GM12878 (cell line): ENCODE measurements at regions not wholly inside any gene's neighbourhood (a gene's known extent, or its start where the extent isn't known, plus 50 kb on each side); places are given as distances from the start of the nearest gene placed in this dataset.

Experiments
- ATAC-seq: fragments of 200-7000 bp; cut with Tn5 transposase; 3 replicates; pipeline ENCODE4 v1.9.1; 2020; ENCODE audit warnings: mild to moderate bottlenecking, moderate library complexity
- BruUV-seq: library from RNA; stranded (reverse); fragments of 400-500 nt; replicated peaks from 2 replicates; lab custom pipeline; 2021; lab: Mats Ljungman, UMichigan
- CTCF ChIA-PET: fragments of 300-600 bp; sonication (Branson Sonifier 250); formaldehyde crosslinking; extraction: SDS; loops from one replicate; lab custom pipeline; 2021; ENCODE audit warnings: inconsistent platforms; lab: Yijun Ruan, JAX
- POLR2A ChIA-PET: fragments of 350-600 bp; formaldehyde crosslinking; extraction: SDS; loops from one replicate; lab custom pipeline; 2021; ENCODE audit warnings: inconsistent platforms; lab: Charles Lee
- RAD21 ChIA-PET: fragments of 300-600 bp; sonication (Branson Sonifier 250); formaldehyde crosslinking; loops from one replicate; lab custom pipeline; 2023; ENCODE audit warnings: antibody characterized with exemption; ENCODE audit not compliant: unreplicated experiment; lab: Charles Lee
- SMC1A ChIA-PET: fragments of 300-600 bp; sonication (Branson Sonifier 250); formaldehyde crosslinking; loops from one replicate; lab custom pipeline; 2023; ENCODE audit not compliant: unreplicated experiment, uncharacterized antibody; lab: Charles Lee
- DNase-seq: peaks from one replicate; pipeline ENCODE4 v3.0.0-alpha.2; 2011; ENCODE audit warnings: low read depth, low spot score
- FAIRE-seq: peaks from 3 replicates; lab custom pipeline; 2011; peaks lifted over from hg19 to GRCh38; lab: Jason Lieb, UNC
- H2AFZ ChIP-seq: 2 replicates; pipeline ENCODE4 v1.6.0; 2011; ENCODE audit warnings: low read depth, low read length, control low read depth; ENCODE audit not compliant: control insufficient read depth
- H3K27ac ChIP-seq: 2 replicates; pipeline ENCODE4 v1.5.1; 2011; ENCODE audit warnings: control low read depth; ENCODE audit not compliant: control insufficient read depth, insufficient read depth
- H3K27me3 ChIP-seq, 2 experiments: replicated peaks in 1 of 2; 2 replicates each; pipeline versions ENCODE4 v1.6.0 to v1.6.1; 2011; ENCODE audit warnings: low read length in 1 of 2; ENCODE audit not compliant: control insufficient read depth in 2 of 2, insufficient read depth in 2 of 2
- H3K36me3 ChIP-seq, 2 experiments: 2 replicates each; pipeline ENCODE4 v1.5.1; 2011; ENCODE audit warnings: low read length in 1 of 2; ENCODE audit not compliant: control insufficient read depth in 2 of 2, insufficient read depth in 2 of 2
- H3K4me1 ChIP-seq: 2 replicates; pipeline ENCODE4 v1.6.1; 2011; ENCODE audit warnings: mild to moderate bottlenecking, low read length, moderate library complexity, mixed read lengths; ENCODE audit not compliant: control insufficient read depth, insufficient read depth
- H3K4me2 ChIP-seq: 2 replicates; pipeline ENCODE4 v1.6.0; 2011; ENCODE audit warnings: control low read depth; ENCODE audit not compliant: control insufficient read depth, insufficient read depth
- H3K4me3 ChIP-seq: fragments of 200-600 bp; sonication (generic); 2 replicates; pipeline ENCODE4 v1.5.1; 2016
- H3K79me2 ChIP-seq: 2 replicates; pipeline ENCODE4 v1.6.0; 2011; ENCODE audit warnings: low read length; ENCODE audit not compliant: control insufficient read depth, insufficient read depth
- H3K9ac ChIP-seq: 2 replicates; pipeline ENCODE4 v1.8.0; 2011; ENCODE audit warnings: low read length, control low read depth, mixed read lengths; ENCODE audit not compliant: control insufficient read depth, insufficient read depth
- H3K9me3 ChIP-seq: replicated peaks from 3 replicates; pipeline ENCODE4 v1.5.1; 2011; ENCODE audit warnings: mild to moderate bottlenecking, low read length; ENCODE audit not compliant: control insufficient read depth, insufficient read depth
- H4K20me1 ChIP-seq: 2 replicates; pipeline ENCODE4 v1.6.0; 2011; ENCODE audit not compliant: control insufficient read depth, insufficient read depth
- BMI1 ChIP-seq: fragments of 450-650 bp; IDR thresholded peaks from 2 replicates; pipeline ENCODE4 v1.6.1; 2016; ENCODE audit warnings: mild to moderate bottlenecking, moderate library complexity, borderline replicate concordance
- EED ChIP-seq: sonication (generic); IDR thresholded peaks from 2 replicates; pipeline ENCODE4 v1.6.1; 2016; ENCODE audit warnings: antibody characterized with exemption, low read depth
- KAT2A ChIP-seq: conservative IDR thresholded peaks from 2 replicates; pipeline ENCODE4 v1.6.1; 2011; ENCODE audit warnings: low read depth, low read length; ENCODE audit not compliant: control insufficient read depth
- MXI1 ChIP-seq: fragments of 150-350 bp; IDR thresholded peaks from 2 replicates; pipeline ENCODE4 v1.6.1; 2011; ENCODE audit warnings: low read depth, mild to moderate bottlenecking, inconsistent platforms, low read length, improper control_type of control experiment
- NFXL1 ChIP-seq: fragments of 450-650 bp; IDR thresholded peaks from 2 replicates; pipeline ENCODE4 v1.6.1; 2017; ENCODE audit warnings: antibody characterized with exemption, mild to moderate bottlenecking, borderline replicate concordance
- NFYA ChIP-seq: IDR thresholded peaks from 2 replicates; pipeline ENCODE4 v1.6.1; 2011; ENCODE audit warnings: low read depth, mild to moderate bottlenecking, low read length, improper control_type of control experiment, borderline replicate concordance
- RFX5 ChIP-seq: IDR thresholded peaks from 2 replicates; pipeline ENCODE4 v1.6.1; 2011; ENCODE audit warnings: low read depth, low read length, improper control_type of control experiment
- WGBS: methylation state at CpG from one replicate; pipeline ENCODE4 v1.1.6; 2016; ENCODE audit warnings: low lambda C conversion rate; ENCODE audit not compliant: insufficient replicate concordance, insufficient coverage; ENCODE audit errors: missing lambda C conversion rate; 5-methylcytosine and 5-hydroxymethylcytosine counted together
- in situ Hi-C: fragments of 300-500 bp; cut with MboI; formaldehyde crosslinking; loops from 9 replicates; pipeline ENCODE4 v1.14.3; 2018; ENCODE audit warnings: mixed read lengths
- intact Hi-C: fragments of 100-400 bp; cut with micrococcal nuclease; formaldehyde crosslinking; loops from one replicate; pipeline ENCODE4 v1.14.2; 2022; ENCODE audit not compliant: unreplicated experiment
- TF ChIP-seq, protein P1 (sequence below): fragments of 150-350 bp; IDR thresholded peaks from 2 replicates; pipeline ENCODE4 v1.6.1; 2014; ENCODE audit warnings: mild to moderate bottlenecking, low read depth, low read length

DNA sequence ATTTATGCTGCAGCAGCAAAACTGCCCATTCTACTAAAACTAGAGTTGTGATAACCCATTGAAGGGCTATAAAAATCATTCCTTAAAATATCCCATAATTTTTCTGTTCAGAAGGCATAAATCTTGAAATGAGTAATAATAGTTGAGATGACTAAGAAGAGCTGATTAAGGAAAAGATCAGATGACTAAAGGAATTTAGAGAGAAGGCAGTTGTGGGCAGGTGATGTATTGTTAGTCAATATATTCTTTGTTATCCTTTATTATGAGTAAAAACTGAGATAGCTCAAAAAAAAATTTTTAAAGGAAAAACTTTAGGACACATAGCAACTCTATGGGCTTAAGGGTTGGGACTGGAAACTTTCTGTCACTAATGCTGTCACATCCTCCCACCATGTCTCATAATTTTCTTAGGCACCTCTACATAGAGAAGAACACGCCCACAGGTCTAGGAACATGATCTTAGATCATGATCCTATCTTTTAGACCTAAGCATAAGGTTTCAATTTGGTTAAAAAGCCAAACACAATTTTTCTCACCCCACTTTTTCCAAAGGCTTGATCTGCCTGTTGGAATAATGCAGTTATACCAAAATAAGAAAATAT, 597.5 kb upstream of the MEF2C start:
- TF ChIP-seq BMI1 = no peak
- RAD21 ChIA-PET = no interaction called here
- FAIRE-seq = no peak

DNA sequence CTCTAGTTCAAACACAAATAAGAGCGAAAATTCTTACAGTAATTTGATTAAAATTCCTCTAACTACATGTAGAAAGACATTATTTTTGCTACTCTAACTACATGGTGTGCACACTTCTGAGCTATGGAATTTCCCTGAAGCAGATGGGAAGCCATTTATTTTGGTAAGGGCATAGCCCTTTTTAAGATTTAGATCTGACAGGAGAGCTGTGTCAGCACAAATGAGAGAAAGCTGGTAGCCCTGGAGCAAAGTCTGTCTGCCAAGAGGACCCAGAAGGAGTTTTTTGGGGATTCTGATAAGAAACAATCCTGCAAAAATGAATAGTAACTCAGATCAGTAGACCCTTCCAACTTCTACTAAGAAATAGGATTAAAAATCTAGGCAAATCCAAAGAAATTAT, 595.9 kb upstream of the MEF2C start:
- no peaks in the 10 kb centered on the region for H3K4me1 ChIP-seq
- H3K27me3 ChIP-seq = no peaks in the 10 kb centered on the region
- no peak overlapping the region for H2AFZ ChIP-seq
- ChIA-PET RAD21 (interaction anchor here (1.1 kb wide), 1 partner anchor 225 kb away, joined by 3 read pairs; no protein-coding TSS in a partner anchor), POLR2A (no interaction called here), SMC1A (interaction anchor here (0.9 to 1.2 kb wide), 2 partner anchors 15 to 142 kb away, joined by 3 read pairs; no protein-coding TSS in a partner anchor), CTCF (no interaction called here)
- DNase-seq = no peak
- no peaks in the 10 kb centered on the region for H4K20me1 ChIP-seq
- no TSS peak for BruUV-seq
- H3K4me2 ChIP-seq = no peak overlapping the region
- no peak overlapping the region for H3K27ac ChIP-seq
- no peak for FAIRE-seq
- WGBS = 58% methylated on average over 1 of the region's 1 CpG
- no peak for ATAC-seq
- TF ChIP-seq KAT2A = no peak
- TF ChIP-seq, protein P1, sequence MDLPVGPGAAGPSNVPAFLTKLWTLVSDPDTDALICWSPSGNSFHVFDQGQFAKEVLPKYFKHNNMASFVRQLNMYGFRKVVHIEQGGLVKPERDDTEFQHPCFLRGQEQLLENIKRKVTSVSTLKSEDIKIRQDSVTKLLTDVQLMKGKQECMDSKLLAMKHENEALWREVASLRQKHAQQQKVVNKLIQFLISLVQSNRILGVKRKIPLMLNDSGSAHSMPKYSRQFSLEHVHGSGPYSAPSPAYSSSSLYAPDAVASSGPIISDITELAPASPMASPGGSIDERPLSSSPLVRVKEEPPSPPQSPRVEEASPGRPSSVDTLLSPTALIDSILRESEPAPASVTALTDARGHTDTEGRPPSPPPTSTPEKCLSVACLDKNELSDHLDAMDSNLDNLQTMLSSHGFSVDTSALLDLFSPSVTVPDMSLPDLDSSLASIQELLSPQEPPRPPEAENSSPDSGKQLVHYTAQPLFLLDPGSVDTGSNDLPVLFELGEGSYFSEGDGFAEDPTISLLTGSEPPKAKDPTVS = no peak
- no peak for TF ChIP-seq EED
- TF ChIP-seq NFXL1 = no peak
- no peak for TF ChIP-seq MXI1
- no peak for TF ChIP-seq NFYA
- no peak for TF ChIP-seq RFX5
- intact Hi-C loops = no loop called here
- in situ Hi-C loops = no loop called here
- H3K36me3 ChIP-seq = no peaks in the 10 kb centered on the region
- H3K4me3 ChIP-seq = no peak overlapping the region
- no peaks in the 10 kb centered on the region for H3K9me3 ChIP-seq
- H3K9ac ChIP-seq = no peak overlapping the region
- H3K79me2 ChIP-seq = no peaks in the 10 kb centered on the region

More for the DNA sequence above, 597.5 kb upstream of the MEF2C start:
- WGBS = 59% methylated on average over 1 of the region's 1 CpG
- Histone ChIP-seq H3K79me2 (no peaks in the 10 kb centered on the region), H3K27me3 (no peaks in the 10 kb centered on the region), H3K9ac (no peak overlapping the region), H3K9me3 (no peaks in the 10 kb centered on the region), H4K20me1 (no peaks in the 10 kb centered on the region), H3K27ac (no peak overlapping the region), H3K4me3 (no peak overlapping the region), H2AFZ (no peak overlapping the region), H3K36me3 (no peaks in the 10 kb centered on the region), H3K4me1 (no peaks in the 10 kb centered on the region), H3K4me2 (no peak overlapping the region)
- BruUV-seq = no TSS peak
- in situ Hi-C loops (no loop called here), intact Hi-C loops (no loop called here)
- ATAC-seq (no peak), DNase-seq (no peak)
- SMC1A ChIA-PET = interaction anchor here (0.5 to 0.6 kb wide), 2 partner anchors 11 to 223 kb away, joined by 3 read pairs; no protein-coding TSS in a partner anchor
- CTCF ChIA-PET = interaction anchor here (1.1 kb wide), 1 partner anchor 30 kb away, joined by 3 read pairs; no protein-coding TSS in a partner anchor
- POLR2A ChIA-PET = no interaction called here
